ENCODE measurements at regions not wholly inside any gene's neighbourhood (a gene's known extent, or its start where the extent isn't known, plus 50 kb on each side); places are given as distances from the start of the nearest gene placed in this dataset.
A peak's percentile ranks its signal among the peaks of the same experiment; 100 is the strongest.
"Not testable (repeated sequence)": the region's sequence is repeated elsewhere in the genome, so short reads cannot be mapped to it uniquely, and the experiment has no call there.

DNA sequence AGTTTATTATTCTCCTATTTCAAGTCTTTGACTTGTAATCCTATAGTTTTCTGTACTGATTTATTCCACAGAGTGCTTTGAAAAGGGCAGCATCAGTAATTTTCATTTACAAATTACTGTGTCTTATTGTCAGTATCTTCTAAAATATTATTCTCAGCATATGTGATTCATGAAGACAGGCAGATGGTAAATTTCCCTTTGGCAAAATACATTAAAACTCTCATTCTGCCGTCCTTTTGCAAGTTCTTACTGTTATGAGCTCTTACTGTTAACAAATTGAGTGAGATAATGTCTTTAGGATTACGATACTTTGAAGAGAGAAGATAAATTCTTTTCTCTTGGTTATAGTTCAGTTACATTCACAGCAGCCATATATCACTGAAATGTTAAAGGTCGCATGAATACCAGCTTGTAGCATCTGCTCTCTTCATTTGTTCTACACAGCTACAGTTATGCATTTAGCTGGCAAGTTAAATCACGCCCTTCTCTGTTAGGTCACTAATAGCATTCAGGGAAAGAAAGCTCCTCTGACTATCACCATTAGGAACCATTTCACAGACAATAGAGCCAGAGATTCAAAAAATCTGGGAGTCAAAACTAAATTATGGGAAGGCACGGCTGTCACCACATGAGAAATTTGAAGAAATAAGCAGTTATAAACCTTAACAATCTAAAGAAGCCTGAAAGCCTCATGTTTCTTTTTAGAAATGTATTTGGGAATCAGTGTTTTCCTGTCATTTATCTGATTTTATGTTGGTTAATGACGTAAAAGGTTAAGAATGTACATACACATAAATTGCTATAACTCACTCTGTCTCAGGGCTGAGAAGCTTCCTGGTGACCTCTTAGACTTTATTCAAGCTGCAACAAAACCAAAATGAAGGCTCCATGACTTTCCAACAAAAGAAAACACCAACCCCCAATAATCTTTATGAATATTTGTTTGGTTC, 109.6 kb upstream of the SP4 start:
- no peak for DNase-seq (ENCODE audit: low spot score)

GRCh38 chr7:21318916-21319270, 109.0 kb upstream of the SP4 start:
- DNase-seq (ENCODE audit: low spot score) = no peak

- DNase-seq (ENCODE audit: low spot score) = no peak
Measured at GRCh38 chr7:21326241-21326640, 101.6 kb upstream of the SP4 start.

GRCh38 chr7:21326921-21327320, 101.0 kb upstream of the SP4 start:
- no peak for DNase-seq (ENCODE audit: low spot score)

DNA sequence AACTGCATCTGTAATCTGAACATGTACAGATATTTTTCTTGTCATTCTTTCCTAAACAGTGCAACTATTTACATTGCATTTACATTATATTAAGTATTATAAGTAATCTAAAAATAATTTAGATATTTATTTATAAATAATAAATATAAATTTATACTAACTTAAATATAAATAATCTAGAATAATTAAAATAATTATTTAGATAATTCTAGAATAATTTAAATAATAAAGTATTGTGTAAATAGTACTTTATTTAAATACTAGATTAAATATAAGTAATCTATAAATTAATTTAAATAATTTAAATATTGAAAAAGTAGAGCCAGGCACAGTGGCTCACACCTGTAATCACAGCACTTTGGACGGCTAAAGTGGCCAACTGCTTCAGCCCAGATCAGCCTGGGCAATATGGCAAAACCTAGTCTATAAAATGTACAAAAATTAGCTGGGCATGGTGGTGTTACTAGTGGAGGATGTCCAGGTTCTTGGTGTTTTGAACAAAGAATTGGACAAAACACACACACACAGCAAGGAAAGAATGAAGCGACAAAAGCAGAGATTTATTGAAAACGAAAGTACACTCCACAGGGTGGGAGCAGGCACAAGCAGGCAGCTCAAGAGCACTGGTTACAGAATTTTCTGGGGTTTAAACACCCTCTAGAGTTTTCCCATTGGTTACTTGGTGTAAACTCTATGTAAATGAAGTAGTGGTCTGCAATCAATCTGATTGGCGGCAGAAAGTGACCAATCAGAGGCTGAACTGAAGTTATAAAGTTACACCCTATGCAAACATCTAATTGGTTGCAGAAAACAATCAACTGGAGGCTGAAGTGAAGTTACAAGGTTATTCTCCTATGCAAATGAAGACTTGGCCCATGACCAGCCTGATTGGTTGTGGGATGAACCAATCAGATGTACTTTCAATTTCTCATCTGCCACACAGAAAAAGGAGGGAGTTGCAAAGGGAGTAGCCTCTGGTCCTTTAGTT, 100.2 kb upstream of the SP4 start:
- DNase-seq (ENCODE audit: low spot score) = no peak

DNA sequence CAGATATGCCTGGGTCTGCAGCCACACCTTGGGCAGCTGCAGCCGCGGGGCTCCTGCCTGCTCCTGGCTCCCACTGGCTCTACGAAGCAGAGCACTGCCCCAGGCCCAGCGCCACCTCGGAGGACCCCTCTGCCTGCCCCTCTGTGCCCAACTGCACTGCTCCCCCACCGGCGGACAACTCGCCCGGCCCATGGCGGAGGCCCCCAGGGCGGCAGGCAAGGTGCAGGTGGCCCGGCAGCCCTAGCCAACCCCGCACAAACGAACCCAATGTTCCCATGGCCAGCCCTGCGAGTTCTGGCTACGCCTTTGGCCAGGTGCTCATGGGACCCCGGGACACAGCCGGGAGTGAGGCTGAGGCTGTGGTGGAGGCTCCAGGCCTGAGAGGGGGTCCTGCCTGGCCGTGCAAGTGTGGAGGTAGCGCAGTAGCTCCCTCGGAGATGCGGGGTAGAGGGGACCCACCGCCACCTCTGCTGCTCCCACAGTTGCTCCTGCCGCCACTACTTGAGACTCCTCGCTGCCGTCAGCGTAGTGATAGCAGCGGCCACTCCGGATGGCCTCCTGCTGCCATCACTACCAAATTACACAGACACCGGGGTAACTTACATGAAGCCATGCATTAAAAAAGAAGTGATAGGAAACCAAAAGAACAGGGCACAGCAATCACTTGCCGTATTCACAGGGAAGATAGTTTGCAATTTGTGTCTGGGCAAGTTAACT, 97.3 kb upstream of the SP4 start:
- no peak for DNase-seq (ENCODE audit: low spot score)

GRCh38 chr7:21334906-21335305, 93.0 kb upstream of the SP4 start:
- DNase-seq (ENCODE audit: low spot score) = peak; percentile 57

DNA sequence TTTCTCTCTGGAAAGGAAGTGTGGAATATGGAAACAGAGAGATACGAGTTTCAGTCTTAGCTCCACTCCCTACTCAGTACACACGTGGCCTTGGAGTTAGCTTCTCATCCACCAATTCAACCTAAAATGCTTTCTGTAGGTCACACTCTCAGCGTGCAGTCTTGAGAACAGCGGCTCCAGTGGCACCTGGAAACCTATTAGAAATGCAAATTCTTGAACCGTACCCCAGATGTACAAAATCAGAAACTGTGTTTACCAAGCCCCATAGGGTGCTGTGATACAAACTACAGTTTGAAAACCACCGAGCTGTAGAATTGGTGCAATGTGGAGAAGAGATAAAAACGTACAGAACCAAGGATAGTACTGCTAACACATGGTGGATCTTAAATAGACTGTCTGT, 91.1 kb upstream of the SP4 start:
- DNase-seq (ENCODE audit: low spot score) = no peak

GRCh38 chr7:21338728-21339164, 89.1 kb upstream of the SP4 start:
- DNase-seq (ENCODE audit: low spot score) = peak; percentile 11

DNA sequence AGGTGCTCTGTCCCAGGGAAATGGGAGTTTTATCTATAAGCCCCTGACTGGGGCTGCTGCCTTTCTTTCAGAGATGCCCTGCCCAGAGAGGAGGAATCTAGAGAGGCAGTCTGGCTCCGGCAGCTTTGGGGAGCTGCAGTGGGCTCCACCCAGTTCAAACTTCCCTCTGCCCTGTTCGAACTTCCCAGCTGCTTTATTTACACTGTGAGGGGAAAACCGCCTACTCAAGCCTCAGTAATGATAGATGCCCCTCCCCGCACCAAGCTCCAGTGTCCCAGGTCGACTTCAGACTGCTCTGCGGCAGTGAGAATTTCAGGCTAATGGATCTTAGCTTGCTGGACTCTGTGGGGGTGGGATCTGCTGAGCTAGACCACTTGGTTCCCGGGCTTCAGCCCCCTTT, 83.0 kb upstream of the SP4 start:
- not testable (repeated sequence) for DNase-seq (ENCODE audit: low spot score)

DNA sequence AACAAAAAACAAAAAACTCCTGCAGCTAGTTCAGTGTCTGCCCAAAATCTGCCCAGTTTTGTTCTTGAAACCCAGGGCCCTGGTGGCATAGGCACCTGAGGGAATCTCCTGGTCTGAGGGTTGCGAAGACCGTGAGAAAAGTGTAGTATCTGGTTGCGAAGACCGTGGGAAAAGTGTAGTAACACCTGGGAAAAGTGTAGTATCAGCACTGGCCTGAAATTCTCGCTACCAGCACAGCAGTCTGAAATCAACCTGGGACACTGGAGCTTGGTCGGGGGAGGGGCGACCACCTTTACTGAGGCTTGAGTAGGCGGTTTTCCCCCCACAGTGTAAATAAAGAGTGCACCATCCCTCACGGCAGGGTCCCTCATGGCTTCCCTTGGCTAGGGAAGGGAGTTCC, 82.5 kb upstream of the SP4 start:
- no peak for DNase-seq (ENCODE audit: low spot score)

DNA sequence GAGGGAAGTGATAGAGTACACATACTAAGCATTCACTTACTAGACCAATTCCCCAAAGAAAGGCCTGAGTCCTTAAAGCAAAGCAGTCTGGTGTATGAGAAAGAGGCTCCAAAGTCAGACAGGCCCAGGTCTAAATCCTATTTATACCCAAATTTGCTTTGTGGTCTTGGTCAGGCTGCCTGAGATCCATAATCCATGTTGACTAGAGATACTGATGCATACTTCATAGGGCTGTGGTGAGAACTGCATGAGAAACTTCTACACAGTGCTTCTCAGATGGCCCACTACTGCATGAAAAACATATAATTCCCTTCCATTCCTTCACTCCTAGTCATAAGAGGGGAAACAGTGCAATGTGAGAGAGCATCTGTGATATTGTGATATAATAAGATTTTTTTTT, 81.6 kb upstream of the SP4 start:
- DNase-seq (ENCODE audit: low spot score) = no peak

DNA sequence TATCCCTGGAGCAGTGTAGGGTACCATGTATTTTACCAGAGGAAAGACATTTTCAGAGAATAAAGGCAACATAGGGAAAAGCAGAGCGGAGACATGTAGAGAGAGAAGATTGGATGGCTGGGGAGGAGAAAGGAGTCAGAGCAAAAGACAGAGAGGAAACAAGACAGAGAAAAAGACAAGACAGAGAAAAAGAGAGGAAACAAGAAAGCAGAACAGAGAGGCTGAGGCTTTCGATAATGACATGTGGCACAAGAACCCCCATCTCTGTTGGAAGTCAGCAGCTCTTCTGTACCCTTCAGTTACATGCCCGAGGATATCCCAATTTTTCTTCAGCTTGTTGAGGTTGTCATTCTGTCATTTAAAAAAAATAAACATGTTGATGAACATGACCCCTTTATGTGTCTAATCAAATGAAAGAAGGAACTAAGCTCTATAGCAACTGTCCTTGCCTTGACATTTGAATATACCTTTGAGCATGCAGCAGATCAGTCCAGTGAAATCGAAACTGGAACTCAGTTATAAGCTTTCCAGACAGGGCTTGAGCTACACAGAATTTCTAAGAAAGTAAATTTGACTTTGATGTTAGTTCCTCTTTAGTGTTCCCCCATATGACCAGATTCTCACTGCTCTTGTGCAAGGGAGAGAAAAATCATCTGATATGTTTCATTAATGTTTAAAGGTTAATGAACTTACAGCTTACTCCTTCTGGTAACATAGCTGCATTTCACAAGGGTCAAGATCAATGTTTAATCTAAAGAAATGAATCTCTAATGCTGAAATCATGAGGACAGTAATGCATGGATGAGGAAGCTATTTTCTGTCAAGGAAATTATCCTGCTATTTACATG, 75.1 kb upstream of the SP4 start:
- peak; percentile 26 for DNase-seq (ENCODE audit: low spot score)

DNA sequence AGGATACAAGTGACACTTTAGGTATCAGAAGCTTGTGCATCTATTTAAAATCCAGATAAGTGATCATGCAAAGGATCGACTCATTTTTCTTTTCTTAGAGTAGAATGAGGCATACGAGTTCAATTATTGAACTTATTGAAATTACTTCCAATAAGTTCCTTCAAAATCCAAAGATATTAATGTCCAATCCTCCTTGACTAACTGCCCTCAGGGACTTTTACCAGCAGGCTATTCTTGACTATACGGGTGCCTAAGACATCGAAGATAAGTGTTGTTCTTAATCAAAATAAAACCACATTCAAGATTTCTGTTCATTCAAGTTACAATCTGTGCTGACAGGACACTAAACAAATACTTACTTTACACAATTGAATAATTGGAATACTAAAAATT, 74.5 kb upstream of the SP4 start:
- DNase-seq (ENCODE audit: low spot score) = no peak

DNA sequence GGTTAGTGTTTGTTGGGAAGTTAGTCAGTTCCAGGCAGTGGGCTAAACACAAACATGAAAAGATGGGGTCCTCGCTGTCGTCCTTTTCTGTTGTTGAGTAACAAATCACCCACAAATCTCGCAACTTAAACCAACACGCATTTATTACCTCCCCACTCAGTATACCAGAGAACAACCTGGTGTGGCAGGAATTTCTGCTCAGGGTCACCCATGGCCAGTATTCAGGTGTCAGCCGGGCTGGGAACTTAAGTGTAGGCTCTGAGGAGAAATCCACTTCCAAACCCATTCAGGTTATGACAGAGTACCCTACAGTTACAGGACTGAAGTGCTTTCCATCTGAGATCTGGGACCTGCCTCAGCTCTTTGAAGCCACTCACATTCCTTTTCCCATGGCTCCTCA, 73.6 kb upstream of the SP4 start:
- no peak for DNase-seq (ENCODE audit: low spot score)

- DNase-seq (ENCODE audit: low spot score) = peak; percentile 43
Measured at GRCh38 chr7:21355406-21355874, 72.4 kb upstream of the SP4 start.

DNA sequence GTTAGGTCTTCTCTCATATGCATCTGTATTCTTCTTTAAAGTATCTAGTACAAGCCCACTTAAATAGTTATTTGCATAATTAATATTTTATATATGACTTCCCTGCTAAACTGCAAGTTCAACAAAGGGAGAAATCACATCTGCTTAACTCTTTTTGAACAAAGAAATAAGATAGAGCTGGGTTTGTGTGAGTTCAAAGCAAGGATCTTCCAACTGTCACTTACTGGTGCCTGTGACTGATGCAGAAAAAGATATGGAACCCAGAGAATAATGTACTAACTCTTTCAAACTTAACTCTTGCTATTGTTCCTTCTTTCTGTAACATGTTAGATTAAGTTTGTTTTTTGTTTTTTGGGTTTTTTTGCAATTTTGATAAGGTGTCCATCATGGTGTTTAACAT, 71.3 kb upstream of the SP4 start:
- DNase-seq (ENCODE audit: low spot score) = no peak

DNA sequence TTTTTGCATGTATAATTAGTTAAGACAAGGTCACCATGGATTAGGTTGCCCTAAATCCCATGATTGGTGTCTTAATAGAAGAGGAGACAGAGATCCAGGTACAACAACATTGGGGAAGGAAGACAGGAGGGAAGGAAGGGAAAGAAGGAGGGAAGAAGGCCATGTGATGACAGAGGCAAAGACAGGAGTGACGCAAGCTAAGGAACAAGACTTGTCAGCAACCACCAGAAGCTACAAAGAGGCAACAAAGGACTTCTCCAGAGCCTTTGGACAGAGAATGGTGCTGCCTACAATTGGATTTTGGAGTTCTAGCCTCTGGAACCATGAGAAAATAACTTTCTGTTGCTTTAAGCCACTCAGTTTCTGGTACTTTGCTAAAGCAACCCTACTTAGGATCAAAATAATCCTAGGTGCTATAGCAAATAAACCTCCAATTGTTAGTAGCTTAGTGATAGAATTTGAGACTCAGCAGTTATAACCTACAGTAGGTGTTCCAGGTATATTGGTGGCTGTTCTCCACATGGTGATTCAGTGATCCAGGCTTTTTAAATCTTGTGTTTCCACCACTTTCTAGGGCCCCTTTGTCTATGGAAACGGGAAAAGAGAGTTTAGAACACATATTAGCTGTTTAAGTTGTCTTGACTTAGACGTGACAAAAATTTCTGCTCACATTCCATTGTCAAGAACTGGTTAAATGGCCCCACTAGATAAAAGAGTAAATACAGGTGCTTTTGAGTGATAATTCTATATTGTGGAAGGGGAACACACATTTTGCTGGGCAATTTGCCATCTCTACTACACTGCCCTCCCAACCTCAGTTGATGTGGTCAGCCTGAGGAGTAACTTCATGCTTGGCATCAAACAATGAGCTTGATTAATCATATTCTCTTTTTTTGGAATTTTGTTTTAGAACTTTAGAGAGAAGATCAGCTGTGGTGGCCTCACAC, 70.5 kb upstream of the SP4 start:
- DNase-seq (ENCODE audit: low spot score) = peak; percentile 62

DNA sequence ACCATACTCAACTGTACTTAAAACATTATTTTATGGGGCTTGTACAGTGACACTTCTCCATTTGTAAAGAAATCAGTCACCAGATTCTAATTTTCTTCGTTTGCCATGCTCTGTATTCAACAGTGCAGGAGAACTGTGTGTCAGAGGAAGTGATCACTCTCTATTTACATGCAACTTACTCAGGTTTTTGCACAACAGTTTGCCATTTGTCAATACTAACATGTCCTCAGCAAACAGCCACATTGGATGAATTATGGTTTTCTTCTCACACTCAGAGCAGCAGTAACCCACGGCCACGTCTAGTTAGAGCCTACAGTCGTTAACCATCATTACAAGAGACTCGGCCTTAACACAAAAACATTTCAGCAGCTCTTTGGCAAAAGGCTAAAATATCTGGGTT, 69.2 kb upstream of the SP4 start:
- no peak for DNase-seq (ENCODE audit: low spot score)

DNA sequence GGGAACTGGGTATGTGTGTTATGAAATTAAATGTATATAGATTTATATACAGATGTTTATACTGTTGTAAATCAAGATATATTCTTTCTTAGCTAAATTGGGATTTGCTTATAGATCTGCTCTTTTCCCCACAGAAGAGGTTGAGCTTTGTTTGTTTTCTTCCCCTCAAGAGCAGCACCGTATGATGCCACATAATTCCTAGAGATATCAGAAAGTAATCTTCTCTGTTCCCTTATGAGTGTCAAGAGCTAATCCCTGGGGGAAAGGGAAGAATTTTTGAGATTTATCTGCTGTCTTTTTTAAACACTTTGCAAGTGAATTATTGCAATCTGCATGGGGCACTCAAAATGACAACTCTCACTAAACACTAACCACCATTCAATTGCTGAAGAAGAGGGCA, 68.7 kb upstream of the SP4 start:
- no peak for DNase-seq (ENCODE audit: low spot score)

Data from hematopoietic multipotent progenitor cell treated with erythropoietin and hydrocortisone succinate and interleukin-3 and kit ligand, for 15 days (in vitro differentiated cells).